NCI-H526 treated with DMSO at 0.1 percent for 48 hours (cell line): ENCODE measurements at regions not wholly inside any gene's neighbourhood (a gene's known extent, or its start where the extent isn't known, plus 50 kb on each side); places are given as distances from the start of the nearest gene placed in this dataset.

Experiments used
- DNase-seq: peaks from one replicate; lab custom pipeline; 2025; lab: John Stamatoyannopoulos, UW

- no peak for DNase-seq
Measured at GRCh38 chr6:15876406-15876805, 213.6 kb upstream of the DTNBP1 start.

GRCh38 chr6:15875797-15876196 is 213.0 kb upstream of the DTNBP1 start:
- DNase-seq, result no peak

DNA sequence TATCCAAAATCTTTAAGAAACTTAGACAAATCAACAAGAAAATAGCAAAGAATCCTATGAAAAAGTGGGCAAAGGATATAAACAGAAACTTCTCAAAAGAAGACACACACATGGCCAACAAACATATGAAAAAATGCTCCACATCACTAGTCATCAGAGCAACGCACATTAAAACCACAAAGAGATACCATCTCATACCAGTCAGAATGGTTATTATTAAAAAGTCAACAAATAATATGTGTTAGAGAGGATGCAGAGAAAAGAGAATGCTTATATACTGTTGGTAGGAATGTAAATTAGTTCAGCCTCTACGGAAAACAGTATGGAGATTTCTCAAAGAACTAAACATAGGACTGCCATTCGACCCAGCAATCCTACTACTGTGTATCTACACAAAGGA is 212.0 kb upstream of the DTNBP1 start:
- no peak for DNase-seq

DNA sequence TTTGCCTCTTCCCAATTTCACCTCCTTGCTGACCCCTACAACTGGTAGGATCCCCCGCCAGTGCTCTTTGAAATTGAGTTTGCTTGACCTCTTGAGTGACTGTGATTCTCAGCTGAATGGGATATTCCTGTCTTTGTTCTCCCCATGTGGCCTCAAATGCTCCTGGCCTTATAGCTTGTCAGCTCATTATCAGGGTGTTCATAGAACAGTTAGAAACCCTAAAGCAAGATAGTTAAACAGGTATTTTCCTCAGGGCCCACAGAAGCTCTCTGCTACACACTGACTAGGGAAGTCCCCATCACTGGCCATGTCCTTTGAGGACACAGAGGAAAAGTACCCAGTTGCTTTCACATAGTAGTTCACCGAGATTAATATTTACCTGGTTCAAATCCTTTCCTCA is 211.5 kb upstream of the DTNBP1 start:
- no peak for DNase-seq

DNA sequence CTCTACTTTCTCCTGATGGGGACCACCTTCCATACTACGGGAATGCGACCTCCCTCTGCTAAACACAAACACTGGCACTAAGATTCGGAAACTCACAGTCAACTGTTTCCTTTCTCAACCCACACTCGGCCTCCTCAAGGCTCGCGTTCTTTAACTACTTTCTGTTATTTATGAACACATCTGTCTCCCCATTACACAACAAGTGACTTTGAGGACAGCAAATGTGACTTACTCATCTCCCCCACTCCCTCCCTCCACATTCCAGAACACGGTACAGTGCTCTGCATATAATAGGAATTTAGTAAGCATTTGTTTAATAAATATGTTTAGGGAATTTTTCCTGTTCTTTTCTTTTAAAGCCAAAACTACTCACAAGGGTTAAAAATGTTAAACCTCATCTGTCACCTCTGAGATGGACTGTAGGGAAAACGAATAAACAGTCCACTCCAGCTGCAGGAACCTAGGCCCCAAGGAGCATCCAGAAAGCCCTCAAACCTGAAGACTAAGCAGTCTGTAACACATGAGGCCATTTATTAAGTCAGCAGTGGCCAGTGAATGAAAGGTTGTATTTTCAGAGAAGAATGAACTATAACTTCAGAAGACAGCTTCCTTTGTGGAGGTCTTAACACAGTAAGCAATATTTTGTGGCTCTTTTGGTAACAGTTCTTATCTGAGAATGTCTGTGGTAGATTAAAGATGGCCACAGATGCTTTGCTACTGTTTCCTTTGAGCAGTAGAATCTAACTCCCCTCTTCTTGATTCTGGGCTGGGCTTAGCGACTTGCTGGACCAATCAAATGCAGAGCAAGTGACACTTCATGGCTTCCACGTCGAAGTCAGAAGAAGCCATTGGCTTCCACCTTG is 209.6 kb upstream of the DTNBP1 start:
- DNase-seq, result no peak

DNA sequence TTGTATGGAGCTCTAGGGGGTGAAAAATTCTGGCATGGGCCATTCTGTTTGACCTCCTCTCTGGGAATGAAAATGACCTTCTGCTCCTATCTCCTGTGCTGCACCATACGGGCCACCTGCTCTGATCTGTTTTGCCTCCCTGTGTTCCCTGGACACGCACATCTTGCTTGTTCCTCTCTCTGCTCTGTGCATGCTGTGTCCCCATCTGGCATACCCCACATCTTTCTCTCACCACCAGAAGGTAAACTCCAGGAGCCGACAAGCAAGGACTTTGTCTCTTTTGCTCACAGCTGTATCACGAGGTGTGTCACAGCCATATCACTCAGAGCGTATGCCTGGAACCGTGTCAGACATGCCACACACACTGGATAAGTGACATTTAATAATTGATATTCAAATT is 208.4 kb upstream of the DTNBP1 start:
- no peak for DNase-seq

GRCh38 chr6:15870333-15871043 is 207.7 kb upstream of the DTNBP1 start:
- DNase-seq, result no peak

DNA sequence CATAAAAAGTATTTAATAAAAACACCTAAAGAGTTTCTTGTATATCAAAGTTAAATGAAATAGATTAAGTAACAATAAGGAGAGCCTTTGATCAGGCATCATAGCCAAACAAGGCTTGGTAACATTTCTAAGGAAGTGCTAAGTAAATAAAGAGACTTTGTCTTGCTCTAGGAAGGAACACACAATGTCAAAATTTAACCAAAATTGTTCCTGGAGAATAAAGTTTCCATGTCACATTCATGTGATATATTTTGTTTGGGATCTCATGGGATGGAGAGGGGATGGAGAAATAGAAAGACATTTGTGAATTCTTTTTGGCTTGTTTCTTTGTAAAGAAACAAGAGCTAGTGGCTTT is 201.9 kb upstream of the DTNBP1 start:
- no peak for DNase-seq

DNA sequence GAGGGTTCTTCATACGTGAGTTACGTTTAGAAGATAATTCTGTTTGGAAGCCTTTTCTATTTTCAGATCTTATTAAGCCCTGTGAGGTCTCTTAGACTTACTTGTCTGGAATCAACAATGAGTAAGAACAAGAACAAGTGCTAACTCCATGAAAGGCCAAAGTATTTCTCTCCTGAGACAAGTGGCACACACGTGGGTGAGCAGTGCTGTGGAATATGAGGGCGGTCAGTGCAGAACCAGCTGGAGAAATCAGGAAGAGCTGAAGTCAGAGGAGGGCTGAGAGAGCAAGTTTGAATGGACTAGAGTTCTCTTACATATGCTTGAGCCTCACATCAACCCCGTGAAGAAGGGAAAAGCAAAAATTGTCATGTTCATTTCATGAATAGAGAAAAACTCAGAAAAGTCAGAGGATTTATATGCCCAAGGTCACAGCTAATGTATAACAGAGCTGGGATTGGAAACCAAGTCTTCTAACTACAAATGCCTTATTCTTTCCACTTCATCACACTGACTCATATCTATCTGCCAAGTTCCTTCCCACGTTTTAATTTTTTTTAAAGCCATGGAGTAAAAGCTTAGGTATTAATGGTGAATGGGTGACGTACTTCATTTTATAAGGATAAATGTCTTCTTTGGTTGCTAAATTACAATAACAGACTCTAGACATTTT is 201.3 kb upstream of the DTNBP1 start:
- no peak for DNase-seq

GRCh38 chr6:15862810-15863209 is 200.0 kb upstream of the DTNBP1 start:
- no peak for DNase-seq

- no peak for DNase-seq
Measured at GRCh38 chr6:15861486-15861885, 198.7 kb upstream of the DTNBP1 start.

GRCh38 chr6:15854826-15855710 is 192.2 kb upstream of the DTNBP1 start:
- no peak for DNase-seq

- DNase-seq, result no peak
Measured at GRCh38 chr6:15854378-15854777, 191.6 kb upstream of the DTNBP1 start.

- DNase-seq, result no peak
Measured at GRCh38 chr6:15853259-15853658, 190.4 kb upstream of the DTNBP1 start.

GRCh38 chr6:15852289-15852688 is 189.5 kb upstream of the DTNBP1 start:
- no peak for DNase-seq

GRCh38 chr6:15849395-15849794 is 186.6 kb upstream of the DTNBP1 start:
- no peak for DNase-seq

- DNase-seq, result no peak
Measured at GRCh38 chr6:15845492-15845891, 182.7 kb upstream of the DTNBP1 start.

DNA sequence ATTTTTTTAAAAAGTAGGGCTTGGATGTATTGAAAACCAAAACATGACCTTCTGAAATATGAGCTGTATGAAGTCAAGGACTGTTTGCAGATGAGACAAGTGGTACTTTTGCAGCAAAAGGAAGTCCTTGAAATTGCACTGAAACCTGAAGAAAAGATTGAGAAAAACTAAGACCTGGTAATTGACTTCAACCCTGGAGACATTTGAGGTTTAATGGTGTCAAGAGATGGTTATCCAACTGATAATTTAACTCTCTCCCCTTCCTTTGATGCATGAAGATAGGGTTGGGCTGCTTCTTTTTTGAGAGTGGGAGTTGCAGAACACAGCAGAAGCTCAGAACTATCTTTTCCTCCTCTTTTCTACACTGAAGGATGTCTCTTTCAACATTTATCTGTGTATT is 180.9 kb upstream of the DTNBP1 start:
- DNase-seq, result no peak

DNA sequence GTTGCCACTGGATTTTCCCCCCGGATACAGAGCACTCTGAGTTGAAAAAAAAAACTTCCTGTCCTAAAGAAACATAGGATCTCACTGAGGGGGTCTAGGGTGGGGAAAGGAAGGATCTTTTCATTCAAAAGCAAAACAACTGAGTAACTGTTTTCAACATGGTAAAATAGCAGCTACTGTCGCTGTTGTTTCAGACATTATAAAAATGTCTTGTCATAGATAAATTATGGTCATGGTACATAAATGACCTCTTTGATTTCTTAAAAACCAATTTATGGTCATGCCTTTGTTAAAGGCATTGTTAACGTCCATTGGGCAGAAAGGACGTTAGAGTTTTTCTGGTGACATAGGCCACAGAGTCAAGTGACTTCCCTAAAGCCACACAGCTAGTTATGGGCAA is 180.4 kb upstream of the DTNBP1 start:
- no peak for DNase-seq

GRCh38 chr6:15842727-15843117 is 179.9 kb upstream of the DTNBP1 start:
- DNase-seq, result no peak

DNA sequence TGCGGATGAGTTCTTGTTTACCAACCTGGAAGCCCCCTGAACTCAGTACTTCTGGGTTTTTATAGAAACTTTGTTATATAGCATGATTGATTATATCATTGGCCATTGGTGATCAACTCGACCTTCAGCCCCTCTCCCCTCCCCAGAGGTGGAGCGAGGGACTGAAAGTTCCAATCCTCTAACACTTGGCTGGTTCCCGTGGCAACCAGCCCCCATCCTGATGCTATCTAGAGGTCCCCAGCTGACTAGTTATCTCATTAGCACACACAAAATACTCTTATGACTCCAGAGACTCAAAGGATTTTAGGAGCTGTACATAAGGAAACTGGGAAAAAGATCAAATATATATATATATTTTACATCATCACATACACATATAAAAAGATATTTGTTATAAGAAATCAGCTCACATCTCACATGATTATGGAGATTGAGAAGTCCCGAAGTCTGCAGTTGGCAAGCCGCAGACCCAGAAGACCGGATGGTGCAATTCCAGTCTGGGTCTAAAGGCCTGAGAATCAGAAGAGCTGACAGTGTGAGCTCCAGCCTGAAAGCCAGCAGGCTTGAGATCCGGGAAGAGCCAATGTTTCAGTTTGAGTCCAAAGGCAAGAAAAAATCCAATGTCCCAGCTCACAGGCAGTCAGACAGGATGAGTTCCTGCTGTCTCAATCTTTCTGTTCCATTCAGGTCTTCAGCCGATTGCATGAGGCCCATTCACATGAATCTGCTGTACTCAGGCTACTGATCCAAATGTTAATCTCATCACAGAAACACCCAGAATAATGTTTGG is 179.3 kb upstream of the DTNBP1 start:
- no peak for DNase-seq
